ENCODE measurements at regions not wholly inside any gene's neighbourhood (a gene's known extent, or its start where the extent isn't known, plus 50 kb on each side); places are given as distances from the start of the nearest gene placed in this dataset.
"Not testable (repeated sequence)": the region's sequence is repeated elsewhere in the genome, so short reads cannot be mapped to it uniquely, and the experiment has no call there.

DNA sequence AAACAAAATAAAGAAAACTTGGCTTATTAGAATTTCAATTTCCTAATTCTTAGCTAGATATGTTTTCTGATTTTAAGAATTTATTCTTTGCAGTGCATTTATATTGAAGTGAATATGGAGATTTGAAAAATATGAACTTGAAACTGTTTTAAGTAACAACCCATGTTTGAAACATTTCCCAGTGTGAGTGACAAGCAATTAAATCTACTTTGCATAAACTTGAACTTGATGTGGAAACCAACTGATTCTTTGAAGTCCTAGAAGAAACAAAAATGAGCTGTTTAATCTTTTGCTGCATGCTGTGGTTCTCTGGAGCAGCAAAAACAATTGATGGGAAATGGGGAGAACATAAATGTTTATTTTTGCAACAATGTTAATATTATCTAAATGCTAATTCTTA lies 430.2 kb downstream of the ARL4A start:
- DNase-seq (ENCODE audit: low spot score) (no peak), ATAC-seq (no peak)

DNA sequence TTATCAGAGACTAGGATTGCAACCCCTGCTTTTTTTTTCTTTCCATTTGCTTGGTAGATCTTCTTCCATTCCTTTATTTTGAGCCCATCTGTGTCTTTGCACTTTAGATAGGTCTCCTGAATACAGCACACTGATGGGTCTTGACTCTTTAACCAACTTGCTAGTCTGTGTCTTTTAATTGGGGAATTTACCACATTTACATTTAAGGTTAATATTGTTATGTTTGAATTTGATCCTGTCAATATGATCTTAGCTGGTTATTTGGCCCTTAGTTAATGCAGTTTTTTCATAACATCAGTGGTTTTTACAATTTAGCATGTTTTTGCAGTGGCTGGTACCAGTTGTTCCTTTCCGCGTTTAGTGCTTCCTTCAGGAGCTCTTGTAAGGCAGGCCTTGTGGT lies 437.2 kb downstream of the ARL4A start:
- DNase-seq (ENCODE audit: low spot score); ATAC-seq: not testable (repeated sequence)

DNA sequence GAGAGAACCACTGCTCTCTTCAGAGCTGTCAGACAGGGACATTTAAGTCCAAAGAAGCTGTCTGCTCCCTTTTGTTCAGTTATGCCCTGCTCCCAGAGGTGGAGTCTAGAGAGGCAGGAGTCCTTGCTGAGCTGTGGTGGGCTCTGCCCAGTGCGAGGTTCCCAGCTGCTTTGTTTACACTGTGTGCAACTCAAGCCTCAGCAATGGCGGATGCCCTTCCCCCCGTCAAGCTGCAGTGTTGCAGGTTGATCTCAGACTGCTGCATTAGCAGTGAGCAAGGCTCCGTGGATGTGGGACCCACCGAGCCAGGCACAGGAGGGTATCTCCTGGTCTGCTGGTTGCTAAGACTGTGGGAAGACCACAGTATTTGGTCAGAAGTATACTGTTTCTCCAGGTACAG lies 438.9 kb downstream of the ARL4A start:
- ATAC-seq = no peak

DNA sequence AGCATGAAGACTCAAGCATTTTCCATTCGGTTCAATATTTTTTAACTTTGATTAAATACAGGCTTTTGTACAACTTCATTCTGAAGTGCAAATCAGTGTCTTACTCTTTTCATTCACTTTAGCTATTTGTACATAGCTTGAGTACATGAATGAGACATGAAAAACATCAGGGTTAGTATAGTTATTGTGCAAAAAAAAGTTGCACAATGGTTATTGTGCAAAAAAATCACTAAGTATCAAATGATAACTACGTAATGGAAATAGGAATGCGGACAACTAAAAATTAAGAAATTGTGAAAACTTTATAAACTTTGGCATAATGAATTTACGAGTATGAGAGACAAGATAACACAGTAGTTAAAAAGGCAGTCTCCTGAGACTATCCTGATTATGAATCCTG lies 442.9 kb downstream of the ARL4A start:
- DNase-seq (ENCODE audit: low spot score) = no peak
- ATAC-seq = no peak

More for the DNA sequence above, 438.9 kb downstream of the ARL4A start:
- DNase-seq (ENCODE audit: low spot score) = no peak

DNA sequence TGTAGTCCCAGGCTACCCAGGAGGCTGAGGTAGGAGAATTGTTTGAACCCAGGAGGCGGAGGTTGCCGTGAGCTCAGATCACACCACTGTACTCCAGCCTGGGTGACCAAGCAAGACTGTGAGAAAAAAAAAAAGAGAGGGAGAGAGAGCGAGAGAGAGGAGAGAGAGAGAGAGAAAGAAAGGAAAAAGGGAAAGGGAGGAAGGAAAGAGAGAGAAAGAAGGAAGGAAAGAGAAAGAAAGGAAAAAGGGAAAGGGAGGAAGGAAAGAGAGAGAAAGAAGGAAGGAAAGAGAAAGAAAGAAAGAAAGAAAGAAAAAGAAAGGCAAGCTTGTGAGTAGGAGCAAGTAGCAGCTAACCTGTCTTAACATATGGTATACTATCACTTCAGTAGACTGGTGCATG lies 443.5 kb downstream of the ARL4A start:
- DNase-seq (ENCODE audit: low spot score); ATAC-seq: not testable (repeated sequence)

DNA sequence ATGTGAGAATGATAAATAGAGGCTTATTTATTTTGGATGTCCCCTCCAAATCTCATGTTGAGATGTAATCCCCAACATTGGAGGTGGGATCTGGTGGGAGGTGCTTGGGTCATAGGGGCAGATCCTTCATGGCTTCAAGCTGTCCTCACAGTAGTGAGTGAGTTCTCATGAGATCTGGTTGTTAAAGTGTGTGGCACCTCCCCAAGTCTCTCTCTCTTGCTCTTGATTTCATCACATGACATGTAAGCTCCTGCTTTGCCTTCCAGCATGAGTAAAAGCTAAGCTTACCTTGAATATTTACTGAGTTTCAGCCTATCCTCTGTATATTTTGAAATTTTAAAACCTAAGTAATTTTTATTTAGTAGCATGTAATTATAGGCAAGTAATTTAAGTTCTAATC lies 444.9 kb downstream of the ARL4A start:
- ATAC-seq (no peak), DNase-seq (ENCODE audit: low spot score) (no peak)

DNA sequence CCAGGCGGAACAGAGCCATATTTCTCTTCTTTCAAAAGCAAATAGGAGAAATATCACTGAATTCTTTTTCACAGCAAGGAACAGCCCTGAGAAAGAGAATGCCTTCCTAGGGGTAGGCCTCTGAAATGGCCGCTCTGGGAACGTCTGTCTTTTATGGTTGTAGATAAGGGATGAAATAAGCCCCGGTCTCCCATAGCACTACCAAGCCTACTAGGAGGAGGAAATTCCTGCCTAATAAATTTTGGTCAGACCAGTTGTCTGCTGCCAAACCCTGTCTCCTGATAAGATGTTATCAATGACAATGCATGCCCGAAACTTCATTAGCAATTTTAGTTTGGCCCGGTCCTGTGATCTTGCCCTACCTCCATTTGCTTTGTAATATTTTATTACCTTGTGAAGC lies 448.9 kb downstream of the ARL4A start:
- ATAC-seq; DNase-seq (ENCODE audit: low spot score): not testable (repeated sequence)

DNA sequence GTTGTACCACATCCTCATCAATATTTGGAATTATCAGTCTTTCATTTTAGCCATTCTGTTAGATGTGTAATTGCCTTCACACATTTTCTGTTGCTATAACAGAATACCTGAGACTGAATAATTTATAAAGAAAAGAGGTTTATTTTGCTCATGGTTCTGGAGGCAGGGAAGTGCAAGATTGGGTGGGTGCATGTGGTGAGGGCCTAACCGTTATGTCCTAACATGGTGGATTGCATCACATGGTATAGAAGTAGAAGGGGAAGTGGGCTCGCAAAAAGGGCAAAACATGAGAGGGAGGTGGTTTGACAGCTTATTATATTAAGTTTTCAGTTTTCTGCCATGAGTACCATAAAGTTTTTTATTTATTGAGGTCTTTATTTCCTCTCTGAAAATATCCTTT lies 452.0 kb downstream of the ARL4A start:
- ATAC-seq (no peak), DNase-seq (ENCODE audit: low spot score) (no peak)

DNA sequence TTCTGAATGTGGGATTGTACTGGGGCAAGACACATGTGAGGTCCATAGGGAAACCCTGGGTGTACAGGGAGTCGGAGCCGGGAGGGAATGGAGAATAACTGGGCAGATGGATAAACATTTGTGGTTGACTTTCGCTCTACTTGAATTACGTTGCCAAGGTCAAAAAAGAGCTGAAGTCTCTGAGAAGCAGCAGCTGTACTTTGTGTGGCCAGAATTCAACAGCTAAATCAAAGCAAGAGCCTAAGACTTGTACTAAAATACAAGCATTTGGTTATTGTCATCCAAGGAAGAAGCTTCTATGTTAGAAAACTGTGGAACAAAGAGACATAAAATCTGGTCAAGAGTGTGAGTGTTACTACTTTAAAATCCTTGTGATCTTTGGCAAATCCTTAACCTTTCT lies 457.2 kb downstream of the ARL4A start:
- DNase-seq (ENCODE audit: low spot score) (no peak), ATAC-seq (no peak)

DNA sequence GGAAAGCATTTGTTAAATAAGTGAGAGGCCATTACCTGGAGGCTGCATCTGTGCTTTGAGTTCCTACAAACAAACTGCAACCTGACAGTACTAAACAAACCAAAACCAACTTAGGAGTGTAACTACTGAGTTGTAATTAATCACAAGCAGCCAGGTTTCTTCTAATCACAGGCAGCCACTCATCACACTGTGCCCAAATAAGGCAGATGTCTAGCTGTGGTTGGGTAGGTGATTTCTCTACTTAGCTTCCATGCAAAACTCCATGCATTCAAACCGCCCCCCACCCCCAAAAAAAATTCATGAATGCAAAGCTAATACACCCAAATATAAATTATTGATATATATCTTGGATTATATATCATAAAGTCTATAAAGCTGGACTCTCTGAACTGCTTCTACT lies 461.1 kb downstream of the ARL4A start:
- DNase-seq (ENCODE audit: low spot score) (no peak), ATAC-seq (no peak)

DNA sequence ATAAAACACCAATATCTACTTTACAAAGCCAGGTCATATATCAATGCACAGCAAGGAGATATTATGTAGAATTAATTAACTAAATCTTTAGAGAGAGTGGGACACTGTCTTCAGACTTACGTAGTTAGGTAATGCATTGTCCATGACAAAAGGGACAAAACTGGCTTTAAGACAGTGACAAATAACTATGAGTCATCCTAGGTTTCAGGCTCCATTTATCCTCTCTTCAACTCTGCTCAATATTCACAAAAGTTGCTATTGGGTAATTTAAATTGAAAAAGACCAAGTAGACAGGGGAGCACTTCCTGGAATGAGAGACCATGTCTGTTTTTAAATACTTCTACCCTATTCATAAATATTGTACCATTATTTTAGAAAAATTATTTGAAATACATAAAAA lies 464.5 kb downstream of the ARL4A start:
- DNase-seq (ENCODE audit: low spot score) = no peak
- no peak for ATAC-seq

DNA sequence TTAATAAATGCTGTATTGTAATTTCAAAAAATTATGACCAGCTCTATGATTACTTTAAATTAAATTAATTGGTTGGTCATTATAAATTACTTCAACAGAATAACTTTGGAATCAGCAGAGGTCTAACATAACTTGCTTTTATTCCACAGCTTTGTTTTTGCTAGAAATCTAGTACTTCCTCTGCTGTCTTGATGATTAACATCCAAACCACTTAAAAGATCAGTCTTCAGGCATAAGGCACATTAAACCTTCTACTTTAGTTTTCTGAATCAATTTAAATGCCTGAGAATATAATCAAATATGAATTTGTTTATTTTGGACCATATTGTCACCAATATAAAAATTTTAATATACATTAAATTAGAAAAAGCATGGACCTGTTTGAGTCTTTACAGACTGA lies 465.3 kb downstream of the ARL4A start:
- DNase-seq (ENCODE audit: low spot score) = no peak

DNA sequence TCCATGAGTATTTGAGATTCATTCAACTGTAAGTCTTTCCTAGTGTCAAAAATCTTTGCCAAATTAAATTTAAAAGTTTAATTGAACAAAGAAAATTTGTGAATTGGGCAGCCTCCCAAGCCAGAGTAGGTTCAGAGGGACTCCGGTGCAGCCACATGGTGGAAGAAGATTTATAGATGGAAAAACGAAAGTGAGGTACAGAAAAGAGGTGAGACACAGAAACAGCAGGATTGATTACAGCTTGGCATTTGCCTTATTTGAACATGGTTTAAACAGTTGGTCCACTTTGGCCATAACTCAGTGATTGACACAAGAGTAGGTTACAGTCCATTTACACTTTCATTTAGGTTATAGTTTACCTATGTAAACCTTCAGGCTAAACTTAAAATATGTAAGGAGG lies 465.8 kb downstream of the ARL4A start:
- ATAC-seq = no peak
- no peak for DNase-seq (ENCODE audit: low spot score)

More for the DNA sequence above, 465.3 kb downstream of the ARL4A start:
- ATAC-seq = no peak

DNA sequence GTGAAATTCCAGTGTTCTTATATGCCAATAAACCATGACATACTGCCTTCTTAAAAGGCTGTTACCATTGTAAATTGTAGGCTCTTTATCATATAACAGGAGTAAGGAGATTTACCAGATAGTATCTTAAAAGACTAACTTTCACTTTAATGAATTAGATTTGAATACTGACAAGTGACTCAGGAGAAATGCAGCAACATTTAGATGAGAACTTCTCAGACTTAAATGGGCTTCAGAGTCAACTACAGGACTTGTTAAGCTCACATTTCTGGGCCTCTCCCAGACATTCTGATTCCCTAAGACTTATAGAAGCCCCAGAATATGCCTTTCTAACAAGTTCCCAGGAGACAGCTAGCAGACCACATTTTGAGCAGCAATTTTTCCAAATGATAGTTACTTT lies 466.3 kb downstream of the ARL4A start:
- ATAC-seq = no peak
- no peak for DNase-seq (ENCODE audit: low spot score)

DNA sequence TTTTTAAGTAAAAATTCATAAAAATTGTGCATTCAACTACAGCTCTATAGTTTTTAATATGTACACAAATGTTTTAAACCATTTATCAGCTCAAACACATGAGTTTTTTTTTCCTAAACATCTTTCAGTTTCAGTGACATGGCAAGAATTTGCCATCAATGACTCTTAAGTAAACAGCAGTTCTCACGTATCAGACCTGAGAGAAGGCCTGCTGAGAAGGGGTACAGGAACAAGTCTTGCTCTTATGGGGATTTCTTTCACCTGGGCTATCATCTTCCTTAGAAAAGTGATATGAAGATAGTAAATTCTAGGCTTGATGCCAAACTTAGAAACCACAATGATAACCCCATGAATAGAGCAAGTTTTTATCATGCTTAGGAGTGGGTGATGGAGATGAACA lies 467.8 kb downstream of the ARL4A start:
- DNase-seq (ENCODE audit: low spot score) (no peak), ATAC-seq (no peak)

DNA sequence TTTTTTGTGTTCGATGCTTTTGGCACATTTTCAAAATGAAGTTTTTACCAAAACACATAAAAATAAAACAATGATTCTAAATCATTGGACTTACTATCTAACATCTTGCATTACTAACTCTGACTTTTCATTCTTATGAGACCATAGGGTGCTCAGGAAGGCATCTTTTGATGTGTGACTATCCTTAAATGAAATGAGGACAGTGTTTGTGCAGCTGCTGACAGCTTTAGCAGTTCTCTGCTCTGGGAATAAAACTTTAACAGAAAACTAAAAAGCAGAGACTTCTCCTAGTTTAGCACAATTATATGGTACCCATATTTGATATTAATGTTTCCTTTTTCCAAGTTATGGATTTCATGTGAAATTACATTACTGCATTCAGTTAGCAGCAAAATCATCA lies 471.6 kb downstream of the ARL4A start:
- DNase-seq (ENCODE audit: low spot score) (no peak), ATAC-seq (no peak)

DNA sequence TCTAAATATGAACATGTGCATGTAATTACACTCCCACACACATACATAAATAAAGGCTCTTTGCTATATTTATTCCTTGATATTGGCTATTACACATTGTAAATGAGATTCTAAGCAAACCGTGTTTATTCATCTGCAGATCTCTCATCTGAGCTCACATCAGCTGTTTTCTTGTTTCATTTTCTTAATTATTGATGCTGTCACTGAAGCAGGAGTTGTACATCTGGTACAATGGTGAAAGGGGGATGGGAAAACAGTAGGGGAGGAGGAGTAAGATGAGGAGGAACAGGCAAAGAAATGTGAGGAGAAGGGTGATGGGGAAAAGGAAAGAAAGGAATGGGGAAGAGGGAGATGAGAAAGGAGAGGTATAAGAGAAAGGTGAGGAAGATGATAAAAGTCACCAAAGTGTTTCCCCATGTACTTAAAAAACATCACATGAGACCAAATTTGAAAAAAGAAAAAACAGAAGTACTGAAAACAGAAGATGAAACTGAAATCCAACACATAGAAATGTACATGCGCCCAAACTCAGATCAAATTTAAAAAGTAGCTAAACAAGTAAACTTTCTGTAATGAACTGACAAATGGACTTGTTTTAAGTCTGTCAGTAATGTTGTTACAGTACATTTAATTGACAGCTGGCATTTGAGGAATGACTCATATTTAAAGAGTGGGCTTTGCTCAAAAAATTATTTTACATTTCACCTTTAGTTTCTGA lies 472.2 kb downstream of the ARL4A start:
- ATAC-seq = no peak
- DNase-seq (ENCODE audit: low spot score) = no peak

DNA sequence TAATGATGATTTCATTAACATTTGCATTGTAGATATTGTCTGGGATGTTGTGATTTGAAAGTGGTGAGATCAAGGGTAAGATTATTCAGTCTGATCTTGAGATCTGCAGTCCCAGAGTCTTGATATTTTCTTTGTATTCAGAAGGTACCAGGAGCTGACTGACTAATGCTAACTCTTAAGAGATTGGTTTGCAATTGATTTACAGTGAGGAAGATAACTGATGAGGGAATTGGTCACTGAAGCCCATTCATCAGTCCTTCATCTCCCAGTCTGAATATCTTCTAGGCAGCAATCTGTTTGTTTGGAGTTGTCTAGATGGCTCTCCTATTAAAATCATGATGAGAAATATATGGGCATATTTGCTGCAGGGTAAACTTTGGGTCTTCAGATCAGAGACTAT lies 473.7 kb downstream of the ARL4A start:
- DNase-seq (ENCODE audit: low spot score) (no peak), ATAC-seq (no peak)

DNA sequence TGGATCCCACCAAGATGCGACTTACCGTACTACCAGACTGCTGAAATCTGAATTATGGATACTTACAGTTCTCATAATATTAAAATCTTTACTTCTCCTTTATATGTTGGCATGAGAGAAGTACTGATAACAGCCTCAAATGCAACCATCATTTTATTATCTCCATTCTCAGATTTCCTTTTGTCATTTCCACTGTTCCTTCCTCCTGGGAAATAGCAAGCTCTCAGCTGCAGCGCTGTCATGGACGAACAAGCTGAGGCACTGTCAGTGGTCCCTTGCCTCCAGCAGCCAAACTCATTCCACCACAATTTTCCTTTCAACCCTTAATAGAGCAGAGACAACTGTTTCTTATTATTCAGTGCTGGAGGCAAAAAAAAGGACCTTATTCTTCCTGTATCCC lies 478.4 kb downstream of the ARL4A start:
- DNase-seq (ENCODE audit: low spot score) (no peak), ATAC-seq (no peak)

DNA sequence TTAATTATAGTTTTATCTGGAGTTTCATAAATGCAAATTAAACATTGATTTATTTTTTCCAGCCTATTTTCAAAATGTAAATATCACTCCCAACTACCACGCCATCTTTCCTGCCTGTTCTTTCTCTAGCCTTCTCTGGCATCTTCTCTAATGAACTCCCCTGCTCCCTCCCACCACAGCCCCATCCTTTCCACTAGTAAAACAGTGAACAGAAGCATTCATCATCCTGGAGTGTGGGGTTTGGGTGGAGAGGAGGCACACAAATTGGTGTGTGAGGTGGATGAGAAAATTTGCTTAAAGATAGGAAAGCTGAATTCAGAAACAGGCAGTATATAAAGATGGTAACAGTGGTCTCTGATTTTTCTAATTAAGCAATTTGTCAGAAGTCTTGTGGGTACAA lies 479.4 kb downstream of the ARL4A start:
- ATAC-seq (no peak), DNase-seq (ENCODE audit: low spot score) (no peak)

DNA sequence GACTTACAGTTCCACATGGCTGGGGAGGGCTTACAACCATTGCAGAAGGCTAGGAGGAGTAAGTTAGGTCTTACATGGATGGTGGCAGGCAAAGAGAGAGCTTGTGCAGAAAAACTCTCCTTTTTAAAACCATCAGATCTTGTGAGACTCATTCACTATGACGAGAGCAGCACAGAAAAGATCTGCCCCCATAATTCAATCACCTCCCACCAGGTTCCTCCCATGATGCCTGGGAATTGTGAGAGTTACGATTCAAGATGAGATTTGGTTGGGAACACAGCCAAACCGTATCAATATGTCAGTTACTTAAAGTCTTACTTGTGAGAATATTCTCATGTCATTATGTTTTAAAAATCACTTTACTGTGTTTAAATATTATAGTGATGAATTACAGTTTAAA lies 481.9 kb downstream of the ARL4A start:
- DNase-seq (ENCODE audit: low spot score) = no peak
- ATAC-seq = no peak

DNA sequence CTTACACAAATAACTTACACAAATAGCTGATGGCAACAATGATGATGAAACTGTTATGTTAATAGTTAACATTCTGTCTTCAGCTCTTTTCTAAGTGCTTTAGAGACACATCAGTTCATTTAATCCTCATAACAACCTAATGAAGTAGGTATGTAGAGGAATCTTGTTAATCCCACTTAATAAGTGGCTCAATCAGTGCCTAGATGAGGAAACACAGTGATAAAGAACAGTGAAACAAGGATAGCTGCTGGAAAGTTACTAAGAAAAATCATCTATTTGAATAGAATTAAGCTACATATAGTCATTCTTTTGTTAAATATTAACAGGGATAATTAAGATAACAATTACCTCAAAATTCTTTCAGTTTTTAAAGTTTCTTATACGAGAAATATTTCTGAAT lies 487.6 kb downstream of the ARL4A start:
- DNase-seq (ENCODE audit: low spot score) (no peak), ATAC-seq (no peak)

DNA sequence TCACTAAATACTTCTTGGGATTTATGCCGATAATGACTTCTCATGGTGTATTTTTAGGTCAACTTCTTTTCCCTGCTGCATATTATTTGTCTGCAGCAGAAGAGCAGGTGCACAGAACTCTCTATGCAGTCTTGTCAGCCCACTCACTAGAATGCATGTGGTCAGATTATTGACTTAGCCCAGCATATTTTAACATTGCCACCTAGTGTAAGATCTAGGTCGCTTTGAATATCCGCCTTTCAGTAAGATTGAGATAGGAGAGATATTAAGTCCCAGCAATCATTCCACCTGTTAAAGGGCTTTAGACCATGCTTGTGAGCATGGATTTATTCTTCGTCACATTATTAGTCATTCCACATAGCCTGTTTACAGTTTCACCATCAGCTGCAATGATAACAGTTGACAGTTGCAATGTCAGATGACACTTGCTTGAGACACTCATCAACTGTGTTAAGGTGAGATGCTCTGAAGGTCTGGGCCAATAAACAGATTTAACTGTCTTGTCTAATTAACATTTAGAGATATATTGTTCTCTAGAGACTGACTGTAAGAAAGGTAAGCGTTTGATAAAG lies 491.7 kb downstream of the ARL4A start:
- ATAC-seq = peak; percentile 65
- no peak for DNase-seq (ENCODE audit: low spot score)

Data from left lobe of liver (tissue), 2 donors.